ENCODE measurements at regions not wholly inside any gene's neighbourhood (a gene's known extent, or its start where the extent isn't known, plus 50 kb on each side); places are given as distances from the start of the nearest gene placed in this dataset.

- Mint-ChIP-seq H3K4me3 (no peak overlapping the region), H3K4me1 (ENCODE audit: low read depth in 2 of 2) (no peaks in the 10 kb centered on the region), H3K36me3 (peaks cover 12% of the 10 kb centered on the region), H3K27ac (no peak overlapping the region), H3K27me3 (no peaks in the 10 kb centered on the region), H3K9me3 (peaks cover 28% of the 10 kb centered on the region)
- ATAC-seq (no peak), DNase-seq (ENCODE audit: low spot score) (no peak)
These were observed 252.1 kb upstream of the GRM7 start for GRCh38 chr3:6608843-6609242.

- peaks cover 12% of the 10 kb centered on the region for H3K36me3 Mint-ChIP-seq
- H3K4me3 Mint-ChIP-seq = no peak overlapping the region
- H3K27ac Mint-ChIP-seq = no peak overlapping the region
- no peaks in the 10 kb centered on the region for H3K27me3 Mint-ChIP-seq
- H3K9me3 Mint-ChIP-seq = peaks cover 28% of the 10 kb centered on the region
- no peaks in the 10 kb centered on the region for H3K4me1 Mint-ChIP-seq (ENCODE audit: low read depth in 2 of 2)
- no peak for ATAC-seq
- DNase-seq (ENCODE audit: low spot score) = no peak
These were observed 248.8 kb upstream of the GRM7 start for GRCh38 chr3:6612034-6612616.

- Mint-ChIP-seq H3K27me3 (no peaks in the 10 kb centered on the region), H3K36me3 (no peaks in the 10 kb centered on the region), H3K27ac (no peak overlapping the region), H3K9me3 (peaks cover 25% of the 10 kb centered on the region), H3K4me3 (no peak overlapping the region), H3K4me1 (ENCODE audit: low read depth in 2 of 2) (no peaks in the 10 kb centered on the region)
- DNase-seq (ENCODE audit: low spot score) (no peak), ATAC-seq (no peak)
These were observed 238.7 kb upstream of the GRM7 start for GRCh38 chr3:6622260-6622659.

DNA sequence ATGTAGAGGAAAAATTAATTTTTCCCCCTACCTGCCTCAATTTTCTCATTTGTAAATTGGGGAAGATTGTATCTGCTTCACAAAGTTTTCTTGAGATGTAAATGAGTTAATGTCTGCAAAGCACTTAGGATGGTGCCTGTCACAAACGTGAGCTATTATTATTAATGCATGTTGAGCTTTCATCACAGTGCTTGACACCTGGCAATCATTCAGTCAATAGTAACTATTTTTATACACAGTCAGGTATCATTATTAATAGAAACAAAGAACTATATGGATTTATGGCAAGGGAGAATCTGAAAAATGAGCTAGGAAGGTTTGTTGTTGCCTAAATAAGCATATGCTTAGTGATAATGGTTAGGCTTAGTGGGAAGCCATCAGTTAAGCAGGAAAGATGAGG is 238.2 kb upstream of the GRM7 start:
- H3K27ac Mint-ChIP-seq = no peak overlapping the region

GRCh38 chr3:6631376-6631775 is 229.5 kb upstream of the GRM7 start:
- no peak overlapping the region for H3K4me3 Mint-ChIP-seq
- H3K27me3 Mint-ChIP-seq = no peaks in the 10 kb centered on the region
- no peak for DNase-seq (ENCODE audit: low spot score)
- H3K9me3 Mint-ChIP-seq = peaks cover 4% of the 10 kb centered on the region
- H3K27ac Mint-ChIP-seq = no peak overlapping the region
- H3K36me3 Mint-ChIP-seq = no peaks in the 10 kb centered on the region
- no peak for ATAC-seq
- no peaks in the 10 kb centered on the region for H3K4me1 Mint-ChIP-seq (ENCODE audit: low read depth in 2 of 2)

More for the DNA sequence above, 238.2 kb upstream of the GRM7 start:
- Mint-ChIP-seq H3K4me1 (ENCODE audit: low read depth in 2 of 2) (no peaks in the 10 kb centered on the region), H3K4me3 (no peak overlapping the region), H3K36me3 (no peaks in the 10 kb centered on the region), H3K27me3 (no peaks in the 10 kb centered on the region), H3K9me3 (peaks cover 25% of the 10 kb centered on the region)
- no peak for ATAC-seq
- no peak for DNase-seq (ENCODE audit: low spot score)

DNA sequence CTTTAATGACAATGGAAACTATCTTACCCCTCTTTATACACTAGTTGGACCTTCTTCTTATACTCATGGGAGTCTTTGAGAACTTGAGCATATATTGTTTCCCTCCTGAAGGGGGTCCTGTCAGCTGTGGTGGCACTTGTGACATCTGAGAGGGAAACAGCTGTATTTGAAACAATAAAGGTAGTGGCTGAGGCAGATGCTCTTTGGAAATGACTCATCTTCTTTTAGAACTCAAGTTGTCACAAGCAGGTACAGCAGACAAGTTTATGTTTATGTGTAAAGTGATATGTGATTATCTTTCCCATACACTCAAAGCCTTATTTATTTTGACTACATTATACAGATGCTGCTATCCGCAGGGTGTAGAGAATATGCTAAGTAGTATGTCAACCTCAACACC is 220.0 kb upstream of the GRM7 start:
- ATAC-seq (no peak), DNase-seq (ENCODE audit: low spot score) (no peak)
- peaks cover 10% of the 10 kb centered on the region for H3K9me3 Mint-ChIP-seq
- no peaks in the 10 kb centered on the region for H3K4me1 Mint-ChIP-seq (ENCODE audit: low read depth in 2 of 2)
- H3K4me3 Mint-ChIP-seq = no peak overlapping the region
- H3K27me3 Mint-ChIP-seq = no peaks in the 10 kb centered on the region
- H3K27ac Mint-ChIP-seq = no peak overlapping the region
- H3K36me3 Mint-ChIP-seq = peaks cover 9% of the 10 kb centered on the region

DNA sequence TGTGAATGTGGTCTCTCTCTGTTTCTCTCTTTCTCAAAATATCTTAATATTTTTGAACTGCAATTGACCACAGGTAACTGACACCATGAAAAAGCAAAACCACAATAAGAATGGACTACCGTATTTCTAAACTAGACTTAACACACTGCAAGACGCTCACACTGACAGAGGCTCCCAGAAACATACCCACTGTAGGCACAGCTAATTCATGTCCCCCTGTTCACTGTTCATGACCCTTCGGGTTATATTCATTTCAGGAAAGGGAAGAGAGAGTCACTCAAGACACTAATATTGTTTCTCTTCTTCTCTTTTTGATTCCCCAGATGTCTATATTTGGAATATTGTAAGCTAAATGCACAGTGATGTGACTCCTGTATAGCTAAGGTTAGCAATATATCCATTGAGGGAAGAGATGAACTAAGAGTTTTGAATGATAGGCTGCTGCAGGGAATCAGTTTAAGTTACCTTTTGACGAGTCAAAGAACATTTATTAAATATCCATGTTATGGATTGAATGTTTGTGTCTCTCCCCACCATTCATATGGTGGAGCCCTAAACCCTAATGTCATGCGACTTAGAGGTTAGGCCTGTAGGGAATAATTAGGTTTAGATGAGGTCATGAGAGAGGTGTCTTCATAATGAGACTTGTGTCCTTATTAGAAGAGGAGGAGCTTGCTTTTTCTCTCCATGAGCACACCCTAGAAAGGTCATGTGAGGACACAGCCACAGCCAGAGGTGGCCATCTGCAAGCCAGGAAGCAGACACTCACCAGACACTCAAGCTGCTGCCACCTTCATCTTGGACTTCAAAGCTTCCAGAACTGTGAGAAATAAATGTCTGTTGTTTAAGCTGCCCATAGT is 216.6 kb upstream of the GRM7 start:
- no peak overlapping the region for H3K27ac Mint-ChIP-seq
- H3K27me3 Mint-ChIP-seq = no peaks in the 10 kb centered on the region
- peaks cover 6% of the 10 kb centered on the region for H3K9me3 Mint-ChIP-seq
- H3K36me3 Mint-ChIP-seq = no peaks in the 10 kb centered on the region
- H3K4me3 Mint-ChIP-seq = no peak overlapping the region
- no peak for DNase-seq (ENCODE audit: low spot score)
- H3K4me1 Mint-ChIP-seq (ENCODE audit: low read depth in 2 of 2) = no peaks in the 10 kb centered on the region
- ATAC-seq = no peak

DNA sequence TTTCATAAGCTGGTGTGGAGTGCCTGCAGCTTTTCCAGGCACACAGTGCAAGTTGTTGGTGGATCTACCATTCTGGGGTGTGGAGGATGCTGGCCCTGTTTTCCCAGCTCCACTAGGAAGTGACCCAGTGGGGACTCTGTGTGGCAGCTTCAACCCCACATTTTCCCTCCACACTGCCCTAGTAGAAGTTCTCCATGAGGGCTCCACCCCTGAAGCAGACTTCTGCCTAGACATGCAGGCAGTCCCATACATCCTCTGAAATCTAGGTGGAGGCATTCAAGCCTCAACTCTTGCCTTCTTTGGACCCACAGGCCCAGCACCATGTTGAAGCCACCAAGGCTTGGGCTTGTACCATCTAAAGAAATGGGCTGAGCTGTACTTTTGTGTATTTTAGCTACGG is 206.2 kb upstream of the GRM7 start:
- DNase-seq (ENCODE audit: low spot score) = no peak
- H3K27me3 Mint-ChIP-seq = no peaks in the 10 kb centered on the region
- H3K9me3 Mint-ChIP-seq = peaks cover 41% of the 10 kb centered on the region
- H3K4me1 Mint-ChIP-seq (ENCODE audit: low read depth in 2 of 2) = no peaks in the 10 kb centered on the region
- H3K36me3 Mint-ChIP-seq = peaks cover 21% of the 10 kb centered on the region
- H3K27ac Mint-ChIP-seq = no peak overlapping the region
- ATAC-seq = no peak
- H3K4me3 Mint-ChIP-seq = no peak overlapping the region

GRCh38 chr3:6655275-6655674 is 205.6 kb upstream of the GRM7 start:
- Mint-ChIP-seq H3K4me1 (ENCODE audit: low read depth in 2 of 2) (no peaks in the 10 kb centered on the region), H3K9me3 (peaks cover 38% of the 10 kb centered on the region), H3K27me3 (no peaks in the 10 kb centered on the region), H3K36me3 (peaks cover 21% of the 10 kb centered on the region), H3K4me3 (no peak overlapping the region), H3K27ac (no peak overlapping the region)
- no peak for ATAC-seq
- DNase-seq (ENCODE audit: low spot score) = no peak

DNA sequence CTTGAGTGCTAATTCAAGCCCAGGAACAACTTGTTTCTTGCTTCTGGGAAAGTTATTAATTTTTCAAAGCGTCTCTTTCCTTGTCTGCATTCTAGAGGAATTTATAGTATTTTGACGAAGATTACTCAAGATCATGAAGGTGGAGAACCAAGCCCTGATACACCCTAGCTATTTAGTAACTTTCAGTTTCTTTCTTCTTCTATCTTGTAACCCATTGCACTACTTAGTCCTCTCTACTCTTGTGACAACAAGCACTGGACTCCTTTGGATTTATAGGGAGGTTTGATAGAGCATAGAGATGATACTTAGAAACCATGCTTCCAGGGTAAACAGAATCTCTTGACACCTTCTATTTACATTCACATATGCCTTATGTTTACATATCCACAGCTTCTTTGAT is 203.3 kb upstream of the GRM7 start:
- peaks cover 20% of the 10 kb centered on the region for H3K36me3 Mint-ChIP-seq
- H3K4me3 Mint-ChIP-seq = no peak overlapping the region
- ATAC-seq (no peak), DNase-seq (ENCODE audit: low spot score) (no peak)
- H3K4me1 Mint-ChIP-seq (ENCODE audit: low read depth in 2 of 2) = no peaks in the 10 kb centered on the region
- H3K9me3 Mint-ChIP-seq = peaks cover 35% of the 10 kb centered on the region
- H3K27me3 Mint-ChIP-seq = no peaks in the 10 kb centered on the region
- no peak overlapping the region for H3K27ac Mint-ChIP-seq

DNA sequence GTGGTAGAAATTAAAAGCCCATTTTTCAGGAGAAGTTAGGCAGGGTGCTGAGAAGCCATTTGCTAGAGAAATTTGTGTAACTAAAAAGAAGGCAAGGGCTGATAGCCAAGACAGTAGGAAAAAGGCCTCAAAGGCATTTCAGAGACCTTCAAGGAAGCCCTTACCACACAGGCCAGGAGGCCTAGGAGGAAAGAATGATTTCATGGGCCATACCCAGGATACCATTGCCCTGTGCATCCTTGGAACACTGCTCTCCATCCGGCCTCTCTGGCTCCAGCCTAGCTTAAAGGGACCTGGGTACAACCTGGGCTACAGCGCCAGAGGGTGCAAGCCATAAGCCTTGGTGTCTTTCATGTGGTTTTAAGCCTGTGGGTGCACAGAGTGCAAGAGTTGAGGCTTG is 193.6 kb upstream of the GRM7 start:
- DNase-seq (ENCODE audit: low spot score) (no peak), ATAC-seq (no peak)
- peaks cover 6% of the 10 kb centered on the region for H3K36me3 Mint-ChIP-seq
- no peak overlapping the region for H3K4me3 Mint-ChIP-seq
- no peaks in the 10 kb centered on the region for H3K27me3 Mint-ChIP-seq
- peaks cover 35% of the 10 kb centered on the region for H3K9me3 Mint-ChIP-seq
- no peaks in the 10 kb centered on the region for H3K4me1 Mint-ChIP-seq (ENCODE audit: low read depth in 2 of 2)
- no peak overlapping the region for H3K27ac Mint-ChIP-seq

GRCh38 chr3:6671363-6671762 is 189.6 kb upstream of the GRM7 start:
- Mint-ChIP-seq H3K27ac (no peak overlapping the region), H3K9me3 (peaks cover 28% of the 10 kb centered on the region), H3K27me3 (no peaks in the 10 kb centered on the region), H3K36me3 (peaks cover 6% of the 10 kb centered on the region), H3K4me3 (no peak overlapping the region), H3K4me1 (ENCODE audit: low read depth in 2 of 2) (no peaks in the 10 kb centered on the region)
- DNase-seq (ENCODE audit: low spot score) = no peak
- no peak for ATAC-seq

DNA sequence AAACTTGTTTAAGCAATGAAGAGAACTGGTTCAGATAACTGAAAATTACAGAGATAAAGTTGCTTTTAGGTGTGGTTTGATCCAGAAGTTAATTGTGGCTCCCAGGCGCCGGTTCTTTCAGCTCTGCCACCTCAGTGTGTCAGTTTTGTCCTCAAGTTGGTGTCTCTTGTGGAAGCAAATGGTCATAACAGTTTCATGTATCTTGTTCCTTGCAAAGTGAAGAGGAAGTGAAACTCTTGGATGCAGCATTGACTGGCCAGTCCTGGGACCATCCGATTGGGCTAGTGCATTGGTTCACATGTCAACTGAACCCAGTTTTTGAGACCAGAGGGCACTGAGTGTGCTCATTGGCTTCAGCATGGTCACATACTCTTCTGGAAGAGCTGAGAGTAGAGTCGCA is 181.4 kb upstream of the GRM7 start:
- Mint-ChIP-seq H3K27me3 (no peaks in the 10 kb centered on the region), H3K36me3 (peaks cover 4% of the 10 kb centered on the region), H3K4me3 (no peak overlapping the region), H3K4me1 (ENCODE audit: low read depth in 2 of 2) (no peaks in the 10 kb centered on the region), H3K9me3 (peaks cover 17% of the 10 kb centered on the region), H3K27ac (no peak overlapping the region)
- no peak for DNase-seq (ENCODE audit: low spot score)
- no peak for ATAC-seq

DNA sequence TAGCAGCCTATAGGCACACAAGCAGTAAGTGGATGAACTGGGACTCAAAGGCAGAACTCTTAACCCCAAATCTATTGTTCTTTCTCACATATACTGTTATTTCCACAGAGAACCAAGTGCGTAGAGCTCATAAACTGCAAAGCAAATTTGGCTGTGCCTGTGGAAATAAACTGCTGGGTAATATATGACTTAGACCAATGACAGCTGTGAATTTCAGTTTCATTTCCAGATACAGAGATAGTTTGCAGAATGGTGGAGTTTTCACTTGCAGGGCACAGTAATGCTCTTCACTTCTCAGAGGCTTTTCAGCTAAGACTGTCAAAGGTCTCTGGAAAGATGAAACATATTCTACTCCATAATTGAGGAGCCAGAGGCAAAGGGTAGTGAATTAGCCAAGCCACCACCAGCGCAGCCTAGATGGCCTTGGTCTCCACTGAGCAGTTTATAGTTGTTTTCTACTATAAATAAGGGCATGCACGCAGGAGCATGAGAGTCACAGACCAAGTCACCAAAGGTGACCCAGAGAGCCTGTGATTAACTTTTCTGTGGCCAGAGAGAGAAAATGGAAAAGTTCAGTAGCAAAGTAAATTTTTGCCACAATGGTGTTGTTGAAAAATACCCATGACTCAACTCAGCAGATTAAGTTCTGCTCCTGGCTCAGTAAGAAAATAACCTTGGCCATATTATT is 180.7 kb upstream of the GRM7 start:
- Mint-ChIP-seq H3K36me3 (peaks cover 4% of the 10 kb centered on the region), H3K27me3 (no peaks in the 10 kb centered on the region), H3K4me1 (ENCODE audit: low read depth in 2 of 2) (no peaks in the 10 kb centered on the region), H3K27ac (no peak overlapping the region), H3K9me3 (peaks cover 17% of the 10 kb centered on the region), H3K4me3 (no peak overlapping the region)
- ATAC-seq = no peak
- DNase-seq (ENCODE audit: low spot score) = no peak

Data from natural killer cell treated with Interleukin-12 subunit alpha and Interleukin-12 subunit beta and Interleukin-15 and Interleukin-18, amount 100 ng/mL, for 72 hours (primary cell).